NT2/D1 (cell line): ENCODE measurements at regions not wholly inside any gene's neighbourhood (a gene's known extent, or its start where the extent isn't known, plus 50 kb on each side); places are given as distances from the start of the nearest gene placed in this dataset.

Experiments used
- DNase-seq: peaks from one replicate; pipeline ENCODE4 v3.0.0-alpha.2; 2011; ENCODE audit warnings: low read depth, low spot score
- H3K27me3 ChIP-seq: 2 replicates; pipeline ENCODE4 v1.6.0; 2011; ENCODE audit warnings: mild to moderate bottlenecking; ENCODE audit not compliant: insufficient read length, insufficient read depth
- H3K36me3 ChIP-seq: 2 replicates; pipeline ENCODE4 v1.6.1; 2011; ENCODE audit warnings: mild to moderate bottlenecking, low read length, mixed read lengths; ENCODE audit not compliant: insufficient read depth, insufficient read length
- H3K4me1 ChIP-seq: 2 replicates; pipeline ENCODE4 v1.5.1; 2011; ENCODE audit not compliant: insufficient read depth, insufficient read length
- H3K4me3 ChIP-seq: 2 replicates; pipeline ENCODE4 v1.5.1; 2011; ENCODE audit warnings: low read depth; ENCODE audit not compliant: insufficient read length
- H3K9ac ChIP-seq: 2 replicates; pipeline ENCODE4 v1.6.0; 2011; ENCODE audit warnings: low read depth; ENCODE audit not compliant: insufficient read length
- H3K9me3 ChIP-seq: 2 replicates; pipeline ENCODE4 v1.5.1; 2011; ENCODE audit warnings: mild to moderate bottlenecking, low read length; ENCODE audit not compliant: insufficient read depth
- SUZ12 ChIP-seq: IDR thresholded peaks from 2 replicates; pipeline ENCODE4 v1.6.1; 2011; ENCODE audit not compliant: insufficient read length, insufficient read depth; ENCODE audit errors: extremely low read depth
- YY1 ChIP-seq: IDR thresholded peaks from 2 replicates; pipeline ENCODE4 v1.6.1; 2011; ENCODE audit not compliant: insufficient read length, insufficient read depth
- ZNF274 ChIP-seq: IDR thresholded peaks from 2 replicates; pipeline ENCODE4 v1.6.1; 2011; ENCODE audit warnings: mild to moderate bottlenecking, low read depth, low read length

DNA sequence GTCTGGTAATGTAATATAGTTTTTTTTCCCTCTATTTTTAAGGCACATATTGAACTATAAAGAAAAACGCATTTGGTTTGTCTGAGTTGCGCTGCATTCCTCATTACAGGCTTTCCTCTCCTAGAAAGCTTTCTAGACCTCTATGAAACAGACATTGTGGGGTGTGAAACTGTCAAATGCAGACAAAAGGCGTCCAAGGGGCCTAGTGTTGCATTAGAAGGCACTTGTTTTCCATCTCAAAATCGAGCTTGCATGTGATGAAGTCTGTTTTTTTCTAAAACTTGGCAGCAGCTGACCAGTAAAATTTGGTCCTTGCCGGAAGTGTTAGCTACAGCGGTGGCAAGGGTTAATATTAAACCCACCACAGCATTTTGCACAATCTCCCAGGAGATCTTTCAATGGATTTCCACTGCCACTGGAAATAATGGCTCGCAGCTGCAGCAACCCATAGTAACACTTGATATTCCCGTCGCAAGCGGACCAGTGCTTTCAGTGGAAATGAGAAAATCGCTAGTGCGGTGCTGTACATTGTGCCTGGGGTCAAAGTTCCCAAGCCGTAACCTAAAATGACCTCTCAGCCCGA is 602.6 kb downstream of the KCNJ2 start:
- no peaks in the 10 kb centered on the region for H3K9me3 ChIP-seq
- no peaks in the 10 kb centered on the region for H3K36me3 ChIP-seq
- H3K27me3 ChIP-seq, result no peaks in the 10 kb centered on the region
- DNase-seq, result no peak
- no peaks in the 10 kb centered on the region for H3K4me1 ChIP-seq
- H3K9ac ChIP-seq, result no peak overlapping the region
- H3K4me3 ChIP-seq, result no peak overlapping the region
- no peak for TF ChIP-seq YY1
- TF ChIP-seq SUZ12, result no peak
- TF ChIP-seq ZNF274, result no peak

DNA sequence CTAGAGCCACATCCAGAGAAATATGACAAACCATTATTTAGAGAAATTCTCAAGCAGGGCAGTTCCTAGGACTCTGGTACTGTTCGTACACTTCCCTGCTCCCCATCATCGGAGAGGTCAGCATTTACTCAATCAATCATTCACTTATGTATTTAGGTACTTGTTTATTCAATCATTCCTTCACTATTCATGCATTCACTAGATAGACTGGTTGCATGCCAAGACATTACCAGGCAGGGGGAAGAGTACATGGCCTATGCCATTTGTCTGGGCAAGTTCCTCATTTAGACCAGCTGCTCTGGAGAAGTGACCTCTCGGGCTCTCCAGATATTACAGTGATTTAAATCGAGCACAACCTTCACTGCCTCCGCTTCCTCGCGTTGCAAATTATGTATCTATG is 603.4 kb downstream of the KCNJ2 start:
- no peak overlapping the region for H3K9ac ChIP-seq
- H3K27me3 ChIP-seq, result no peaks in the 10 kb centered on the region
- TF ChIP-seq ZNF274 (no peak), SUZ12 (no peak), YY1 (no peak)
- H3K4me3 ChIP-seq, result no peak overlapping the region
- no peaks in the 10 kb centered on the region for H3K9me3 ChIP-seq
- no peaks in the 10 kb centered on the region for H3K4me1 ChIP-seq
- no peak for DNase-seq
- H3K36me3 ChIP-seq, result no peaks in the 10 kb centered on the region

DNA sequence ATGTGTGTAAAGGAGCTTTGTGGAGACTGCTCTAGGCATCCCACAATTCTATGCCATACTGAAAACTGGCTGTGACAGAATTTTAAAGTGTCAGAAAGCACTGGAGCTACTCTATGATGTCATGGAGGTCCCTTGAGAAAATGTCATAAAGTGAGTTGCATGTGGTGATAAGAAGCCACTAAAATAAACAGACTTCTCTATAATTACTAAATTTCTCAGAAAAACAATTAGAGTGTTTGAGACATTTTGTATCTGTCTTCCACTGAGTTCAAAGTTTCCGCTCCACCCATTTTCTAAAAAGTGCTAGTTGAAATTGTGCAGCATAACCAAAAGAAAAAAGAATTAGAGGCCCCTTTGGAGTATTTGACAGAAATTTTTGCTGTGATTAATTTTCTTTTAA is 603.9 kb downstream of the KCNJ2 start:
- no peaks in the 10 kb centered on the region for H3K4me1 ChIP-seq
- H3K4me3 ChIP-seq, result no peak overlapping the region
- H3K27me3 ChIP-seq, result no peaks in the 10 kb centered on the region
- no peak overlapping the region for H3K9ac ChIP-seq
- no peaks in the 10 kb centered on the region for H3K36me3 ChIP-seq
- no peaks in the 10 kb centered on the region for H3K9me3 ChIP-seq
- TF ChIP-seq SUZ12 (no peak), YY1 (no peak), ZNF274 (no peak)
- no peak for DNase-seq

GRCh38 chr17:70774339-70775117 is 605.2 kb downstream of the KCNJ2 start:
- TF ChIP-seq ZNF274 (no peak), SUZ12 (no peak), YY1 (no peak)
- Histone ChIP-seq H3K9ac (no peak overlapping the region), H3K4me3 (no peak overlapping the region), H3K9me3 (no peaks in the 10 kb centered on the region), H3K4me1 (no peaks in the 10 kb centered on the region), H3K36me3 (no peaks in the 10 kb centered on the region), H3K27me3 (no peaks in the 10 kb centered on the region)
- no peak for DNase-seq

GRCh38 chr17:70775679-70776078 is 606.3 kb downstream of the KCNJ2 start:
- Histone ChIP-seq H3K4me3 (no peak overlapping the region), H3K27me3 (no peaks in the 10 kb centered on the region), H3K9me3 (no peaks in the 10 kb centered on the region), H3K9ac (no peak overlapping the region), H3K4me1 (no peaks in the 10 kb centered on the region), H3K36me3 (no peaks in the 10 kb centered on the region)
- DNase-seq, result no peak
- TF ChIP-seq SUZ12 (no peak), ZNF274 (no peak), YY1 (no peak)

DNA sequence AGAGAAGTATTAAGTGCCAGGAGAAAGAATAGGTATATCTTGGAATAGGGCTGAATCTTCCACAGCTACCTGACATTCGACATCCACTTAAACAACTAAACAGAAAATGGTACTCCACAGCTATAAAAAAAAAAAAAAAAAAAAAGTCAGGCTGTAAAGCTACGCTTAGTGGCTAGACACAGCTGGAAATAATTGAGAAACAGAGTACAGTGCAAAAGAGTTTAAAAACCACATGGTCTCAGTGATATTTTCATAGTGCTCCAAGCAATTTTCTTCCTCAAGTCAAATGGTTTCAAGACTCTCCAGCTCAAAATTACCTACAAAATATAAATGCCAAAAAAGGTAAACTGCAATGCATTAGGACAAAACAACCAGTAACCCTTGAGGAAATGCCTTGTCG is 607.1 kb downstream of the KCNJ2 start:
- DNase-seq, result no peak
- Histone ChIP-seq H3K9me3 (no peaks in the 10 kb centered on the region), H3K27me3 (no peaks in the 10 kb centered on the region), H3K9ac (no peak overlapping the region), H3K4me1 (no peaks in the 10 kb centered on the region), H3K4me3 (no peak overlapping the region), H3K36me3 (no peaks in the 10 kb centered on the region)
- TF ChIP-seq SUZ12, result no peak
- TF ChIP-seq YY1, result no peak
- TF ChIP-seq ZNF274, result no peak

DNA sequence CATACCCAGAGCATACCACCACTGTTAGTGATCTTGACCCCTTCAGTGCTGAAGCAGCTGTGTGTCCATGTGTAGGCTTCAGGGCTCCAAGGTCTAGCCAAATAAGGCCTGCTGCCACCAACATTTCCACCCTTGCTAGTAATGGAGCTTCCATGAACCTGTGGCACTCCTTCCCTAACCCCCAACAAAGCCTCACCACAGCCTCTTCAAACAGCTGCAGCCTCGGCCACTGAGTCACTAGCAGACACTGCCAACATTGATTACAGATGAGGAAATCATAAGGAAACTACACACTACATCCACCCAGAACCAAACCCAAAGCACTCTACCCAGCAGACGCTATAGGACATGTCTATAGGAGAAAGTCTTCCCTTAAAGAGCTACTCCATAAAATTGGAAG is 610.7 kb downstream of the KCNJ2 start:
- no peaks in the 10 kb centered on the region for H3K9me3 ChIP-seq
- no peak for DNase-seq

More for the DNA sequence above, 610.7 kb downstream of the KCNJ2 start:
- TF ChIP-seq YY1 (no peak), SUZ12 (no peak), ZNF274 (no peak)
- H3K36me3 ChIP-seq, result no peaks in the 10 kb centered on the region
- H3K4me3 ChIP-seq, result no peak overlapping the region
- H3K9ac ChIP-seq, result no peak overlapping the region
- no peaks in the 10 kb centered on the region for H3K4me1 ChIP-seq
- no peaks in the 10 kb centered on the region for H3K27me3 ChIP-seq
